ENCODE measurements at regions not wholly inside any gene's neighbourhood (a gene's known extent, or its start where the extent isn't known, plus 50 kb on each side); places are given as distances from the start of the nearest gene placed in this dataset.

DNA sequence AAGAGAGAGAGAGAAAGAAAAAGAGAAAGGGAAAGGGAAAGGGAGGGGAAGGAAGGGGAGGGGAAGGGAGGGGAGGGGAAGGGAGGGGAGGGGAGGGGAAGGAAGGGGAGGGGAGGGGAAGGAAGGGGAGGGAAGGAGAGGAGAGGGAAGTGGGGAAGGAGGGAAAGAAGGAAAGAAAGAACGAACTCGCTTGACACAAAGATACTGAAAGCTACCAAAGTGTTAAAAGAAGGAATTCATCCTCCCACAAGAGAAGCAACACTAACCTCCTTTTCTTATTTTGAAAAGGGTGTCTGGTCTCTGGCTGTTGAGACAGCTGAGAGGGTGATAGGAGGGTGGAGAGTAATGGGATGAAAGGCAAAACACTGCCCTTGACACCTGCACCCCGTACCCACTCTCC lies 172.6 kb downstream of the SHANK2 start:
- in situ Hi-C loops (cut with MboI; ENCODE audit: low pct_unique_long_range_greater_than_20kb, low sequenced_read_pairs, unreplicated experiment): no loop called here
- no peak for DNase-seq (ENCODE audit: low spot score)
- TF ChIP-seq, protein P1, sequence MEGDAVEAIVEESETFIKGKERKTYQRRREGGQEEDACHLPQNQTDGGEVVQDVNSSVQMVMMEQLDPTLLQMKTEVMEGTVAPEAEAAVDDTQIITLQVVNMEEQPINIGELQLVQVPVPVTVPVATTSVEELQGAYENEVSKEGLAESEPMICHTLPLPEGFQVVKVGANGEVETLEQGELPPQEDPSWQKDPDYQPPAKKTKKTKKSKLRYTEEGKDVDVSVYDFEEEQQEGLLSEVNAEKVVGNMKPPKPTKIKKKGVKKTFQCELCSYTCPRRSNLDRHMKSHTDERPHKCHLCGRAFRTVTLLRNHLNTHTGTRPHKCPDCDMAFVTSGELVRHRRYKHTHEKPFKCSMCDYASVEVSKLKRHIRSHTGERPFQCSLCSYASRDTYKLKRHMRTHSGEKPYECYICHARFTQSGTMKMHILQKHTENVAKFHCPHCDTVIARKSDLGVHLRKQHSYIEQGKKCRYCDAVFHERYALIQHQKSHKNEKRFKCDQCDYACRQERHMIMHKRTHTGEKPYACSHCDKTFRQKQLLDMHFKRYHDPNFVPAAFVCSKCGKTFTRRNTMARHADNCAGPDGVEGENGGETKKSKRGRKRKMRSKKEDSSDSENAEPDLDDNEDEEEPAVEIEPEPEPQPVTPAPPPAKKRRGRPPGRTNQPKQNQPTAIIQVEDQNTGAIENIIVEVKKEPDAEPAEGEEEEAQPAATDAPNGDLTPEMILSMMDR (IDR thresholded peaks at IDR 0.05; ENCODE audit: extremely low read depth, insufficient read depth, missing control alignments): no peak

DNA sequence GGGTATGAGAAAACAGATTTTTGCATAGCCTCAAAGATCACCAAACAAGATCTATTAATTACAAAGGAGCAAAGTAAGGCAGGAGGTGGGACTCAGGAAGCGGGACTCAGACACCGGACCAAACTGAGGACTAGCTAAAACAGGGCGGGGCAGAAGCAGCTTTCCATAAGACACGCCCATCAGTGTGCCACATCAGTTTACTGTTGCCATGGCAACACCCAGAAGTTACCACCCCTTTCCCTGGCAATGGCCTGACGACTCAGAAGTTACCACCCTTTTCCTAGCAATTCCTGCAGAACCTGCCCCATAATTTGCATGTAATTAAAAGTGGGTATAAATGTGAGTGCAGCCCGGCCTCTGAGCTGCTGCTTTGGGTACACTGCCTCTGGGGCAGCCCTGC lies 173.9 kb downstream of the SHANK2 start:
- no peak for DNase-seq (ENCODE audit: low spot score)
- in situ Hi-C loops (cut with MboI; ENCODE audit: low pct_unique_long_range_greater_than_20kb, low sequenced_read_pairs, unreplicated experiment): no loop called here
- TF ChIP-seq, protein P1 (IDR thresholded peaks at IDR 0.05; ENCODE audit: extremely low read depth, insufficient read depth, missing control alignments): no peak

DNA sequence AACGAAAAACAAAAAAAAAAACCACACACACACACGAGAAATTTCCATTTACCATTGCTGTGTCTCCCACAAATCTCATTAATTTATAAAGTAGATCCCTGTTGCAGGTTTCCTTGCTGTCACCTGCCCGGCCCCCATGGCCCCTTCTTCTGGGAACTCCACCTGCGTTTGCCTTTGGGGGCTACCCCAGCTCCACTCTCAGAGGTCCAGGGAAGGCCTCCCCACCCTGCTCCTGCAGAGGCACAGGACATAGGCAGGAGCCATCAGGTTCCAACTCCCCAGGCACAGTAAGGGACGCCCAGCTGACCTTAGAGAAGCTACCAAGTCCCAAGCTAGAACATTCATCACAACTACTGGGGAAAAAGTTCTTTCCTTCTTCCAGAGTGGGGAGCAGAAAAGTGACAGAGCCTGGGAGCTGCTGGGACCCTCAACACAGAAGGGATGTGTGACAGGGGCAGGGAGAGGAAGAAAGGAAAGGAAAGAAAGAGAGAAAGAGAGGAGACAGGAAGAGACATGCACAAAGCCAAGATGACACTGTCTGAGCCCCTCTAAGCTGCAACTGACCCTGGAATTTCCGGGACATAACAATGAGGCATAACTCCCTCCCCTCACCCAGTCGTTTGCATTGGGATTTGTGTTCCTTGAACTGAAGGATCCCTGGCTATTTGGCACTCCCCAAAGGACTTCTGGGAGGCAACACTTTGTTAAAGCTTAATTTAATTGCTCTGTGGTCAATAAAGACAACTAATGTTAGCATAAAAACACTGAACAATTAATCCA lies 175.7 kb downstream of the SHANK2 start:
- TF ChIP-seq, protein P1 (IDR thresholded peaks at IDR 0.05; ENCODE audit: extremely low read depth, insufficient read depth, missing control alignments): no peak
- in situ Hi-C loops (cut with MboI; ENCODE audit: low pct_unique_long_range_greater_than_20kb, low sequenced_read_pairs, unreplicated experiment): no loop called here
- no peak for DNase-seq (ENCODE audit: low spot score)

DNA sequence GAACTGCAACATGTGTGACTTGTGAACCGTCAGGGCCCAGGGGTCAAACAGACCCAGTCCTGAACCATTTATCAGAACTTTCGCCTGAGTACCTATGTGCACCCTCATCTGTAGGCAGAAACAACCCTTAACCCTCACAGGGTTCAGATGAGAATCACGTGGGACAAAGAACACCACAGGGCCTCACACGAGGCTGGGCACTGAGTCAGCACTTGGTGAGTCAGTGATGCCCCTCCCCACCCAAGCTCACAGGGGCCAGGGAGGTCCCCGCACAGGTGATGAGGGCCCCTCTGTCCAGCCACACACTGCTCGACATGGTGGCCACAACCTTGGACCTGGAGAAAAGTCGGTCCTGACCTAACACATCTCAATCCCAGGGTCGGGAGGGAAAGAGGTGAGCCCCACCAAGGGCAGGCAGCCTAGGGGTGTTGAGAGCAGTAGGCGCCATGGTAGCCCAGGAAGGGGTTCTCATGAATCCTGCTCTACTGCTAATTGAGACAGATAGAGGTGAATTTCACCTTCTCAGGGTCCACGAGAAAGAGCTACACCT lies 176.4 kb downstream of the SHANK2 start:
- in situ Hi-C loops (cut with MboI; ENCODE audit: low pct_unique_long_range_greater_than_20kb, low sequenced_read_pairs, unreplicated experiment): no loop called here
- no peak for DNase-seq (ENCODE audit: low spot score)
- TF ChIP-seq, protein P1 (IDR thresholded peaks at IDR 0.05; ENCODE audit: extremely low read depth, insufficient read depth, missing control alignments): no peak

DNA sequence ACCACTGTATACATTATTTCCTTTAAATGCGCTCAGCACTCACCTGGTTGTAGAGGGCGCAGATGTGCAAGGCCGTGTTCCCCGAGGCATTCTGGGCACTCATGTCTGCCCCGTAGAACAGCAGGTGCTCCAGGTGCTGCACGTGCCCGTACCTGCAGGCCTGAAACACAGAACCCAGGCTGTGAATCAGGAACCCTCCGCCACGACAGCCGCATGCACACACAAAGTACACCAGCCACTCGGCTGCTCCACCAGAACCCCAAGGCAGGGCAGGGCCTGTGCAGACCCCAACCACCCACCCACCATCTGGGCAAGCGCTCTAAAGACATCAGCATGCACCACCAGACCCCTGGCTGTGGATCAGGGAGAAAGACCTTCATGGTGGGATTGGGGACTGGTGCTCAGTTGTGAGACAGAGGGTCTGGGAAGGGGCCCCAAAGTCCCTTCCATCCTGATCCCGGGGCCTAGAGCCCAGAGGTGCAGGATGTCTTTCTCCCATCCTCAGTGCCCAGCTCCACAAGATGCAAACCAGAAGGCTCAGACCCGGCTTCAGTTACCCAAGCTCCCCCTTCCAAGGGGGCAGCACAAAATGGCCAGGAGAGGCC lies 177.2 kb downstream of the SHANK2 start:
- no peak for DNase-seq (ENCODE audit: low spot score)

DNA sequence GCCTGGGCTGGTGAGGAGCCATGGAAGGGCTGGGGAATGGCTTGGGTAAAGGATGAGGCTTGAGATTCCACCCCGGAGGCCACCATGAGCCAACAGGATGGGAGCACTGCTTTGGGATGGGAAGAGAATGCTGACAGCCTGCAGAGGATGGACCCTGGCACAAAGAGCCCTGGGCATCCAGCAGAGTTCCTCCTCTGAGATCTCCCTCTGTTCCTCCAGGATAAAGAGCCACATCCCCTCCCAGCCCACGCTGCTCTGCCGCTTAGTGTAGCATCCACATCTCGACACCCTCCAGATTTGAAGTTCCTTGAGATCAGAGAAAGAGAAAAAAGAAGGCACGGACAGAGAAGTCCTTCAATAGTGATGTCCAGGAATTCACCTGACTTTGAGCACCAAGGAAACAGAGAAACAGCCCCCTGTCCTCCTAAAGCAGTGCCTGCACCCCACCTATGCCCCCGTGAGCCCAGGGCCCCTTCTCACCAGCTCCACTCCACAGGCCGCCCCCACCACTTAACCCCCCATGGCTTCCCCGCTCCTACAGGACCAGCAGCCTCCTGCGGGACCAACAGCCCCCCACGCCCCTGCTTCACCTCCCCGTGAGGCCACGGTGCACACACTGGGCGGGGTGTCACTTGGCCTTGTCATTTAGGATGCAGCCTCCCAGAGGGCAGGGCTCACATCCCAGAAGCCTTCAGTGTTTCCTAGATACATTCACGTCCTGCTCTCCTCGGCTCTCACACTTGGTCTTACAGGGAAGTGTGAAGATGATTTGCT lies 180.5 kb downstream of the SHANK2 start:
- in situ Hi-C loops (cut with MboI; ENCODE audit: low pct_unique_long_range_greater_than_20kb, low sequenced_read_pairs, unreplicated experiment): no loop called here
- DNase-seq (ENCODE audit: low spot score): no peak
- TF ChIP-seq, protein P1 (IDR thresholded peaks at IDR 0.05; ENCODE audit: extremely low read depth, insufficient read depth, missing control alignments): no peak

More for the DNA sequence above, 177.2 kb downstream of the SHANK2 start:
- TF ChIP-seq, protein P1 (IDR thresholded peaks at IDR 0.05; ENCODE audit: extremely low read depth, insufficient read depth, missing control alignments): no peak
- in situ Hi-C loops (cut with MboI; ENCODE audit: low pct_unique_long_range_greater_than_20kb, low sequenced_read_pairs, unreplicated experiment): no loop called here
